Right renal pelvis (tissue), 4 donors: ENCODE measurements at regions not wholly inside any gene's neighbourhood (a gene's known extent, or its start where the extent isn't known, plus 50 kb on each side); places are given as distances from the start of the nearest gene placed in this dataset.
"Not testable (repeated sequence)": the region's sequence is repeated elsewhere in the genome, so short reads cannot be mapped to it uniquely, and the experiment has no call there.

Source experiments
- DNase-seq, 4 donors: peaks; one replicate each; pipeline ENCODE4 v3.0.0-alpha.2; 2013; ENCODE audit warnings: low read depth in 4 of 4, low spot score in 3 of 4, missing footprints in 1 of 4

GRCh38 chr4:1532549-1533395, 126.5 kb upstream of the NKX1-1 start:
- no peak for DNase-seq

- DNase-seq, result no peak
Observed at GRCh38 chr4:1531683-1532548, 125.7 kb upstream of the NKX1-1 start.

- DNase-seq, result no peak
Observed at GRCh38 chr4:1530356-1530755, 124.1 kb upstream of the NKX1-1 start.

- no peak for DNase-seq
Observed at GRCh38 chr4:1524761-1525160, 118.5 kb upstream of the NKX1-1 start.

- DNase-seq, result no peak
Observed at GRCh38 chr4:1523907-1524636, 117.8 kb upstream of the NKX1-1 start.

DNA sequence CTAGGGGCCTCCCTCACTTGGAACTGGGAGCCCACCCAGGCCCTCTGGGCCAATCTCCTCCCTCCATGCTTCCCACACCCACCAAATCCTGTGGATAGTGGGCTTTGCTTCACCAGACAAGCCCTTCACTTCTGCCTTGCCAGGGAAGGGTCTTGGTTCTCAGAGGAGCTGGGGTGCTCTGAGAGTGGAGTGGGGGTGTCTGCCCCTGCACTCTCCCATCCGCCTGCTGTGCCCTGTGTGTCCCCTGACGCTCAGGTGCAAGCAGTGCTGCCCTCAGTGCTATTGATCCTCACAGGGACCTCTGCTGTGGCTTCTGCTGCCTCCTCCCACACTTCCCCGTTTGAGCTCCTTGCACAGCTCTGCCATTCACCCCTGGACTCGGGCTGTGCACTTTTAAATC, 117.3 kb upstream of the NKX1-1 start:
- no peak for DNase-seq

- DNase-seq, result no peak
Observed at GRCh38 chr4:1523033-1523432, 116.8 kb upstream of the NKX1-1 start.

DNA sequence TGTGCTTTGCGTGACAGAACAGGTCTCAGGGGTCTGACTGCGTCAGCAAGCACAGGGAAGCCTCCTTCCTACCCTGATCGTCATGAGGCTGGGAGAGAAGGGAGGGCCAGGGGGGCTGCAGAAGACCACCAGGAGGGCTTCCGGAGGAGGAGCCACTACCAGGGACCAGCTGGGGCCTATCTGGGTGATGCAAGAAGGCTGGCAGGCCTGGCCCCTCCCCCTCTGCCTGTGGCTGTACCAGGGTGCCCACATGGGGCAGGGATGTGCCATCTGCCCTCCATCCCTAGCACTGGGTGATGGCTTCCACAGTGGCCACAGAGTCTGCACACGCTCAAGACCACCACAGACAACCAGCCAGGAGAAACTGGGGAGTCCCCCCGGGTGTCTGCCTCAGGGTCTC, 116.4 kb upstream of the NKX1-1 start:
- DNase-seq, result no peak

DNA sequence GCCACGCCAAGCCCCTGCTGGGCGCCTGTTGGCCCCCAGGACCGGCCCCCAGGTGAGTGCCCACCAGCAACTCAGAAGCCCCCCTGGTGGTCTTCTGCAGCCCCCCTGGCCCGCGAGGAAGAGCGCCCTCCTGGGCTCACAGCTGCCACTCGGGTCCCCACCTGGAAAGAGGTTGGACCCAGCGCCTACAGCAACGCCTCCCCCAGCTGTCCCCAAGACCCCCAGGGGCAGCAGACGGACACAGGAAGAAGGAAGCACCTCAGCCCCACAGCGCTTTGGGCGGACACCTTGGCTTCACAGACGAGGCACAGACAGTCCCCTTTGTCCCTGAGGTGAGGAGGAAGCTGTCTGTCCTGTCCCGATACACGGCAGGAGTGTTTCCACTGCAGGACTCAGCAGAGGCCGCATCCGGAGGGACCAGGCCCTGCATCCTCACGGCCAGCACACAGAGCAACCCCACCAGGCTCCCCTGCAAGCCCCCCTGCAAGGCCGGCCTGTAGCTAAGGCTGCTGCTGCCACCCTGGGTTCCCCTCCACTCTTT, 115.6 kb upstream of the NKX1-1 start:
- no peak for DNase-seq

- not testable (repeated sequence) for DNase-seq
Observed at GRCh38 chr4:1520795-1521576, 114.7 kb upstream of the NKX1-1 start.

GRCh38 chr4:1519787-1520661, 113.8 kb upstream of the NKX1-1 start:
- no peak for DNase-seq

GRCh38 chr4:1518997-1519700, 112.9 kb upstream of the NKX1-1 start:
- no peak for DNase-seq

DNA sequence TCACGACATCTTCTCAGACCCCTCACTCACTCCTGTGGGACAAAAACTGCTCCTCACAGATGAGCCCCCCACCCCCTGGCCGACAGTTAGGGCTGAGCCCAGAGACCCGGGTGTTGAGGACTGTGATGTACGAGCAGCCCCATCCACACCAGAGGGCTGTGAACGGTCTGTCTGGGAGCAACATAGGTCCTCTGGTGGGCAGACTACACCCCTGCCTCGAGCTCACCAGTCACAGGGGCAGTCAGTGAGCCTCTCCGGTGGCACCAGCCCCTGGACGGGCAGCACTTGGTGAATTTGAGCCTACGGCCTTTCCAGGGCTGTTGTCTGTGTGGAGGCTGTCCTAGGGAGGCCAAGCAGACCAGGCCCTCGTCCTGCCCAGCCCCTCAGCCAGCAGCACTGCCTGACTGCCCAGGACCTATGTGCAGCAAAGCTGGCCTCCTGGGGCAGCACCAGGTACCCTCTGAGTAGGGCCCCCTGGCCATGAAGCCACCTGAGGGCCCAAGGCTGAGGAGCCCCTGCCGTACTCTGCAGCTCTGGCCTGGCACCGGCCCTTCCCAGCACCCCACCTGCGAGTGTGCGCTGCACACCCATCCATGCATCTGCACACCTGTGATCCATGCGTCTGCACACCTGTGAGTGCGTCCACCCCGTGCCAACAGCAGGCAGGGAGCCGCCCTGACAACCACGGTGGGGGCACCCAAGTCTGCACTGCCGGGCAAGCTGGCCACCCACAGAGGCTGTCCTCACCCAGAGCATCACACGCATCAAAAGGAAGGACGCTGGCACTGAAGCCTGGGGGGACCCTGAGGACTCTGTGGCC, 111.6 kb upstream of the NKX1-1 start:
- DNase-seq, result no peak

GRCh38 chr4:1516881-1517480, 110.7 kb upstream of the NKX1-1 start:
- no peak for DNase-seq

DNA sequence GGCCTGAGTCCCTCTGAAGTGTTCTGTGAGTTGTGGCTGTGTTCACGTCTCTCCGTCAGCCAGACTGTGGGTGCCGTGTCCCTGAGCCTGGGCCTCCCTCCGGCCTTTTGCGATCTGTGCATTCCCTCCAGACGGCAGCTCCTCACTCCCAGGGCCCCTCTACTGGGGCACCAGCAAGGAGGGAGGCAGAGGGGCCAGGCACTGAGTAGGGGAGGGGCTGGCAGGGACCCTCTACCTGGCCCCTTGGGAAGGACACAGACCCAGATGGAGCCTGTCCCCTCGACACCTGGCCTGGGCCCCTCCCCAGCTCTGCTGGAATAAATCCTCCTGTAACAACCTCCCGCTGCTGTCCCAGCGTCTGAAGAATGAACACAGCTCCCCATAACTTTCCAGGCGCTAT, 110.0 kb upstream of the NKX1-1 start:
- DNase-seq, result no peak

DNA sequence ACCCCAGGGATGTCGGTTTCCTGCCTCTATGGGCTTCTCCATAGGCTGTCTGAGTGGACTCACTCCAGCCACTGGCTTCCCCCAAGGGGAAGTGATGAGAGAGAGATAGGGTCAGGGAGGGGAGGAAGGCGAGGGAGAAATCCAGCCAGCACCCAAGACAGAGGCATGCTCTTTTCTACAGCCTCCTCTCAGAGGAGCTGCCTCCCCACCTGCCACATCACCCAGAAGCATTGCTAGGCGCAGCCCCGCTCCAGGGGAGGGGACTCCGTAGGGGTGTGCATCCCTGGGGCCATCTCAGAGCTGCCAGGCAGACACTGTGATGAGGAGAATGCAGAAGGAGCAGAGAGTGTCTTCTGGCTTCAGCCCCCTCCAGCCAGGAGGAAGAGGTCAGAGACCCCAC, 109.5 kb upstream of the NKX1-1 start:
- no peak for DNase-seq

GRCh38 chr4:1515156-1515555, 108.9 kb upstream of the NKX1-1 start:
- DNase-seq, result no peak
